ENCODE measurements at regions not wholly inside any gene's neighbourhood (a gene's known extent, or its start where the extent isn't known, plus 50 kb on each side); places are given as distances from the start of the nearest gene placed in this dataset.

DNA sequence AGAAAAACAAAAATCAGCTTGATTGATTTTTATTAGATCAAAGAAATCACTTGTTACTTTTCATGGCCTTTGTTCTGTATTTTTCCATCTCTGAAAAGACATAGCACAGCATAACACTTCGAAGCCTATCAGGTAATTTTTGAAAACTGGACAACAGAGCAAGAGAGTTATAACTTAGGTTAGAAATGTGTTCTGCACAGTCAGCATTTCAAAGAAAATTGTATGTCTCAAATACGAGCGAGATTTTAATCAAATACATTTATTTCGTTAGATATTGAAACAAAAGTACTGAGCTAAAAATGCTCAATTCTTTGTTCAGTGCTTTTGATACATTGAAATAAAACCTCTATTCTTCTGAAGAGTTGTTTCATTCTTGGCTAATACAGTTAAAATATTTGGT is 144.1 kb upstream of the SLC10A2 start:
- no peak for DNase-seq (ENCODE audit: low read depth in 3 of 3)

DNA sequence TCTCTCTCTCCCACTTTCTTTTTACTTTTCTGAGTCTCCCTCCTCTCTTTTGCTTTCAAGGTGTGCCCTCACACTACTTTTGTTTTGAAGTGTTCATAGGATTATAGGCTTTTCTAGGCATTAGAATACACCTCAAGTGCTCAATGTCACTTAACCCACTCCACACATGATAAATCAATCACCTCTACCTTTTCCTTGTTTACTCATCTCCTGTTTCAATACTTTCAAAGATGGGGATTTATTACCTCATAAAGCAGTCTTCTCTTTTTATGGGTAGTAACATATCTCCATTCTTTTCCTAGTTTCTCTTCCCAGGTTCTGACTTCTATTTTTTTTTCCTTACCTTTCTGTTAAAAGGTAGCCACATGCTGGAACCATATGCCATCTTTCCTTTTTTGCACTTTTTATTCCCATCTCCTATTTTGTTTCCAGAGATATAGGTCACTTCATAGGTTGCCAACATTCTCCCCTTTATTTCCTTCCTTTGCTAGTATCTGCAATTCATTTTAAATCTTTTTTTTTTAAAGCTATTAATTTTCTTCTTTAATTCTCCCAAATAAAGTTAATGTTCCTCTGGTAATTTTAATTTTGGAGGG is 137.6 kb upstream of the SLC10A2 start:
- no peak for DNase-seq (ENCODE audit: low read depth in 3 of 3)

DNA sequence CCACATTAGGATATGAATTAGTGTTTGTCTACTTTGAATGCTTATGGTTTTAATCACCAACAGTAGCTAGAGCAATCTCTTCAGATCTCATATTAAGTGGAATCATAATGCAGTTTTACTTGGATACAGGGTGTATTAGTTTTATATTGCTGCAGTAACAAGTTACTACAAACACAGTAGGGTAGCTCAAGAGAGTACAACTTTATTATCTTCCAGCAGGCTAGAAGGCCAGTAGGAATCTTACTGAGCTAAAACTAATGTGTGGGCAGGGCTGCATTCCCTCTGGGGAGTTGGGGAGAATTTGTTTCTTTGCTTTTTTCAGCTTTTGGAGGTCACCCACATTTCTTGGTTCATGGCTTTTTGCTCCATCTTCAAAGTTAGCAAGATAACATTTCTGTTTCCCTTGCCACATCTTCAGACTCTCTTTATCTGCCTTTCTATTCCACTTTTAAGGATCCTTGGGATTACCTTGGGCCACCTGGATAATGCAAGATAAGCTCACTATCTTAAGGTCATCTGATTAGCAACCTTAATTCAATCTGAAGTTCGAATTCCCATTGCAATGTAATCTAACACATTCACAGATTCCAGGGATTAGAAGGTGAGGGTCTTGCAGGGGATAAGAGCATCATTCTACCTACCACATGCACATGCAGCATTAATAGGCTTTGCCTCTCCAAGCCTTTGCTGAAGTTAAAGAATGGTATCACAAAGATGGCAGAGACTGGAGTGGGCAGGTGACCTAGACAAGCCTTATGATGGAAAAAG is 134.1 kb upstream of the SLC10A2 start:
- DNase-seq (ENCODE audit: low read depth in 3 of 3): no peak

DNA sequence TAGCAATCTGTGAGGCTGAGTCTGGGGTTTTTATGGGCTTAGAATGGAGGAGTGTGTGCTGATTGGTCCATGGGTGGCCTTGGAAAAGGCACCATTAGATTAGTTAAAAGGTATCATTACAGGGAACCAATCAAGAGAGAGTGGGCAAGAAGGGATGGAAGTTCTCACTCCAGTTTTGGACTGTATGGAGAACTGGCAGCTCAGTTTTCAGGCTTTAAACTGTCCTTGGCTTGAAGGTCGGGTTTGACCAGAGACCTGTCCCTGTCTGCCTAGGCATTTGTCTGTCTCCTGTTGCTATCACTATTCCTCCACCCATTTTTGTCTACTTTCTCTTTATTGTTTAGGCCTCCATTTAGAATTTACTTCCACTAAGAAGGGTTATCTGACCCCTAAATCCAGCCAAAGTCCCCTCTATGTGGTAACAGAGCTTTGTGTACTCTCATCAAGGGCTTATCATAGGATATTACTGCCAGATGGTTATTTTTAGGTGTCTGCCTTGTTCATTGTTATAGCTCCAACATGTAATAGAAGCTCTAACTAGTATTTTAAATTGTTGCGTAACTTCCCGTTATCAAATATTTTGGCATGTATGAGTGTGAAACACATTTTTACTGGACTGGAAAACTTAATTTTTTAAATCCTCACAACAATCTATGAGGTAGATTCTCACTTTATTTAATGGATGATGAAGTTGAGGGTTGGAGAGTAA is 133.3 kb upstream of the SLC10A2 start:
- no peak for DNase-seq (ENCODE audit: low read depth in 3 of 3)

DNA sequence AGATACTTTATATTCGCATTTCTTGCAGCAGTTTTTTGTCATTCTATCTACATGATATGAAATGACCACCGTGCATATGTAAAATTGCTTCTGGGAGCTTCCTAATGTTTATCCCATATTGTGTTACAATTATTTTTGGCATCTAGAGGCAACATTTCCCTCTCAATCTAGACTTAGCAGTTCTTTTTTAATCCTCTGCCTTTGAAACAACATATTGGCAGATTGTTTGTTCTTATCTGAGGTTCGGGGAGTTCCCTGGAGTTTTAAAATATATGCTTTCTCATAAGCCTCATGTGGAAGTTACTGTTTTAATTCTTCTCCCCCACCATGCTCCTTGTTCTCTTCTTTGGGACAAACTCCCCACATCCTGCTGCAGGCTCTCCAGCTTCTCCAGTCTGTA is 130.1 kb upstream of the SLC10A2 start:
- no peak for DNase-seq (ENCODE audit: low read depth in 3 of 3)

DNA sequence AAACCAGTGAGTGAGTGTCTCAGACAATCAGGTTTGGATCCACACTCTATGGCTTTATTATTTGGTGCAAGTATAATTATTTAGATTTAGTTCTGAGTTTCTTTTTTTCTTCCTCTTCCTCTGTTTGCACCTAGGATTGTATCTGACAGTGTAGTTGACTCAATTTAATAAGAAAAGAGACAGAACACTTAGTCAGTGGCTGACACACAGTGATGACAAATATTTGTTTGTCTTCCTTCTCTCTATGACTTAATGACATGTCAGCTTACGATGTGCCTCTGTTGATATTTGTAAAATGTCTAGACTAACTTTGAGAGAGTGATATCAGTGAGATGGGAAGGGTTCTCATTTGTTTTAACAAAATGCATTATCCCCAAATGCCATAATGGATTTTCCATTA is 129.5 kb upstream of the SLC10A2 start:
- DNase-seq (ENCODE audit: low read depth in 3 of 3): no peak

DNA sequence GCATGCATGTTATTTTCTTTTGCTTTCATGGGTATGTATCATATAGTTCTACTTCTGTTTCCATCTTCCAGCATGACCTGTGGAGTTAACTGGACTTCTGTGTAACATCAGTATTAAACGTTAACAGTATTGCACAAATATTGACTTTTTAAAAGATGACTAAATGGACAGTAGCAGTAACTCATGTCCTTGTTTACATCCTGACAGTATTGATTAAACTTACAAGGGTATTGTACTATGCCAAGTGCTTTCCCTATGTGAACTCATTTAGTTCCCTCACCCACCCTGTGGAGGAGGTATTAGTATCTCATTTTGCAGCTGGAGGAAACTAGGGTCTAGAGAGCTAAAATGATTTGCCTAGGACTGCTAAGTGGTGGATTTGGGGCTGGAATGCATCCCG is 128.7 kb upstream of the SLC10A2 start:
- no peak for DNase-seq (ENCODE audit: low read depth in 3 of 3)

DNA sequence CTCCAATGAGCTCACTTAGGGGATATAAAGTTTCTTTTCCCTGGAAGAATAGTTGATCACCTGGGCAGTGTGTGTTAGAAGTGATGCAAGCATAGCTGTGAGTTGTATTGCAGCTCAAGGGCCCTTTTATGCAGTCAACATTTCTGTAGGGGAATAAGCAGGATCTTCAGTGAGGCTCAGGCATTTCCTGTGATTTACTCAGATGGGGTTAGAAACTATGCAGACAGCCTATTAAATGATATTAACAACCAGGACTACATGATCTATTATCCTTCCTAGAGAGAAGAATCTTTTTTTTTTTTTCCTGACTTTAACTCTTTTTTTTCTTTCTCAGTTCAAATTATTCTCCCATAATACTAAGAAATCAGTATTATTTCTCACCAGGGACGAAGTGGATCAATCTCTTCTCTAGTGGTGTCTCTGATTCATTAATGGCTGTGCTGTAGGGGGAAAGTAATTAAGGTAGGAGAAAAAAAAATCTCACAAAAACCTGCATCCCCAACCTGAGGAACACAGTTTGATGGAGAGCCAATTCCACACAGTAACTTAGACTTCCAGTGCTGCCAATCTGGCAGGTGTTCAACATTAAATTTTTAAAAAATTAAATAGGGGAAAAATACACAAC is 126.4 kb upstream of the SLC10A2 start:
- DNase-seq (ENCODE audit: low read depth in 3 of 3): no peak

DNA sequence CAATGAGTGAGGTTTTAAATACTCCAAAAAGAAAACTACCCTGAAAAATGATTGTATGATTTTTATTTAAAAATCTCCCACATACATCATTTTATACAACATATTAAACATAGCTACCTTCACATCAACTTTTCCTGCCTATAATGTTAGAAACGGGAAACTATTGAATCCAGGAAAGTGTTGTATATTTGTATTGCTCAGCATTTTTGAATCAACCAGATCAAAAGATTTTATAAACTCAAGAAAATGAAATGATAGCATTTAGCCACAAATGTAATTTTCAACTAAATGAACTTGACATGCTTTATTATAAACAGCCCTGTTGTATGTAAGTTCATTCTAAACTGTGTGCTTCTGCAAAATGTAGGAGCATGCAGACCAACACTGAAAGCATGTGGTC is 124.6 kb upstream of the SLC10A2 start:
- no peak for DNase-seq (ENCODE audit: low read depth in 3 of 3)

DNA sequence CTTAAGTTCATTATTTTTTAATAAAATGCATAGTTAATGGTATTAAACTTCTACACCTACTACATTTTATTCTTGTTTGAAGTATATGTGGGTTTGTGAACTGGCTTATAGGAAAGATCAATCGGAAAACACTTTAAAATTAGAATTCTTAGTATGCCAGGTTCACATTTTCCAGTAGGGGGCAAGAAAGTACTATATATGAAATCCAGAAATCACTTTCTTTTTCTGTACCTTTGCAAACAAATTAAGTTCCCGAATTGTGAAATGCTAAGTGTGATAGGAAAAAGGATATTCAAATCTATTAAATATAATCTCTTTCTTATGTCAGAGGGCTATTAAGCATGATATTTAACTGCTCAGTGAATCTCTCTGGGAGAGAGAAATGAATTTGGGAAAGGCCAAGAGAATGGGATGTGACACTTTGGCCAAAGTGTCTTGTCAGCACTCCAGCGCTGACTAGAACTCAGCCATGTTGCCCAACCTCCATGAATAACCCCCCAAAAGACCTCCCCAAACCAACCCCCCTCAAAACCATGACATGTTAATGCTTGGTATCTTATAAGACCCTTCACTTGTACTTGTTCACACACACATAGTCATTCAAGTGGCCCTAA is 122.6 kb upstream of the SLC10A2 start:
- DNase-seq (ENCODE audit: low read depth in 3 of 3): no peak

DNA sequence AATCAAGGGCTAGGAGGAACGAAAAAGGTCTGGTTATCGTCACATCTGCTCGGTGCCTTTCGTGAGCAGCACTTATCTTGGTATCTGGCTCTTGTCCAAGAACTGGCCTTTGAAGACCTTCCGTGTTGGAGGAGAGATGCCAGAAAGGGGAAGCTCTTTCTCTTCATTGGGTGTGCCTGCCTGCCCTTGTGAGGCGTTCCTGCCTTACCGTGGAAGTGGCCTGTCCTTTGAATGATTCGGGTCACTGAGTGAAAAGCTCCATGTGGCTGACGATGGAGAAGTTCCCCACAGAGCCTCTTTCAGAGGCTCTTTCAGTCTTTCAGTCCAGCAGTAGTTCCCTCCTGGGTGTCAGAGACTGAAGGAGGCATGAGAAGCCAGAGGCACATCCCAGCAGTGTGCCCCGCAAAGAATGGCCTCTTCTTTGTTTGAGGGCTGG is 121.5 kb upstream of the SLC10A2 start:
- no peak for DNase-seq (ENCODE audit: low read depth in 3 of 3)

DNA sequence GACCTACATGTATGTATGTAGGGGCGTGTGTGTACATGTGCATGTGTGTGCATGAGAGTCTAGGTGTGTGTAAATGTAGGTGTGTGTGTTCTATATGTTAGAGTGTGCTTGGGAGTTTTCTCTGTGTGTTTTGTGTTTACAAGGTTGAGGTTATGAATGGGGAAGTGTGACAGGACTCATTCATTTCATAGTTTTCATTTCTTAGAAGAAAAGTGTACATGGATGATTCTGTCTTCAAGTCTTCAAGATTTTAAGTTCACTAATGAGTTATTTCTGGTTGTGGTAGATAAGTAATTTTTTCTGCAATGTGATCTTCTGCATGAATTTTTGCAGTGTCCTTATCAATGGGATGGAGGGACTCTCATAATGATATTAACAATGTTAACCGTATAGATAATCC is 118.2 kb upstream of the SLC10A2 start:
- no peak for DNase-seq (ENCODE audit: low read depth in 3 of 3)

DNA sequence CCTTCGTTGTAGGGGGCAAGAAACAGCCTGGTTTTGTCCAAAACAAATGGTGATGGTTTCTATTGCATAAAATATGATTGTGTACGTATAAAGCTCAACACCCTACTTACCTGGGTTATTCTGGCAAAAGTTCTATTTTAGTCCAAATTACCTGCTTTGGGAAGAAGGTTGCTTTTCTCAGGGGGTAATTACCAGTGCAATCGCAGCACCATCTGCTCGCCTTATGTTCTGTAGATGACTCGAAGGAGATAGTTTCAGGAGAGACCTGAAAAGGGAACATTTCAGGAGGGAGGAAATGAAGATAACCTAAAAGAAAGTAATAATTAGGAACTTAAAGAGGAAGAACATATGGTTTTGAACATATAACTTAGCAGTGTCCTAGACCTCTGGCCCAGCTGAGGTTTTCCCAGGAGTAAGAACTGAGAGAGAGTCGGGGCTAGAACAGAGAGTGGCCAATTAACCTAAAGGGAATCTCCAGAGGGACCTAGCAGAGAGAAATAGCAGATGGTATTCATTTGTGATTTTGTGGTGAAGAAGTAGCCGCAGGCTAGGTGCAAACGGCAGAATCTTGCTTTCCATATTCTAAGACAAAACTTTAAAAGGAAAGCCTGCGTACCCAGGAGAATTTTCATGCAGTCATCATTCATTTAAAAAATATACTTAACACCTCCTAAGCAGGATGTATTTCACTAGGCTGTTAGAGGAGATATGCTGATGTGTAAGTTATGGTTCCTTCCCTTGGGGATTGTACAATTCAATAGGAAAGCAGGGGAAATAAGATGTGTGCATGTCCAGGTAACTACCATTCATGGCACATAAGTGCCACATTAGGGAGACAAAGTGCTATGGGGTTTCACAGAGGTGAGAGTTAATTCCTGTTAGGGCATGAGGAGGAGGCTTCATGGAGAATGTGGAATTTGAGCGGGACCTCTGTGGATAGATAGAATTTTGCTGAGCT is 113.0 kb upstream of the SLC10A2 start:
- no peak for DNase-seq (ENCODE audit: low read depth in 3 of 3)

DNA sequence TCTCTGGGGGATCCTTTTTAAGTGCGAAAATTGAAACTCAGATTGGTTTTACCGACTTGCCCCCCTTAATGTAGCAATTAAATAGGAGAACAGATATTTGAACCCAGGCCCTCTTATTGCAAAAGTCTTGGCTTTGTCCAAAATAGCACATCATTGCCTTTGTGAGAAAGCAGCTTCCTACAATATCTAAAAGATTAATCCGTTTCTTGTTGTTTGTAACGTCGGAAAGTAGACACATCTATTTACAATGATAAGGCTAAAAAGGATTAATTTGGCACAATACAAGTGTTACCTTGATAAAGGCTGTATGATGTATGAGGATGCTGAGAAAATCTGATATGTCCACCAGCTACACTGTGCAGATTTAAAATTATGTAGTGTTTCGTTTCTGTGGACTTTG is 108.7 kb upstream of the SLC10A2 start:
- DNase-seq (ENCODE audit: low read depth in 3 of 3): no peak

DNA sequence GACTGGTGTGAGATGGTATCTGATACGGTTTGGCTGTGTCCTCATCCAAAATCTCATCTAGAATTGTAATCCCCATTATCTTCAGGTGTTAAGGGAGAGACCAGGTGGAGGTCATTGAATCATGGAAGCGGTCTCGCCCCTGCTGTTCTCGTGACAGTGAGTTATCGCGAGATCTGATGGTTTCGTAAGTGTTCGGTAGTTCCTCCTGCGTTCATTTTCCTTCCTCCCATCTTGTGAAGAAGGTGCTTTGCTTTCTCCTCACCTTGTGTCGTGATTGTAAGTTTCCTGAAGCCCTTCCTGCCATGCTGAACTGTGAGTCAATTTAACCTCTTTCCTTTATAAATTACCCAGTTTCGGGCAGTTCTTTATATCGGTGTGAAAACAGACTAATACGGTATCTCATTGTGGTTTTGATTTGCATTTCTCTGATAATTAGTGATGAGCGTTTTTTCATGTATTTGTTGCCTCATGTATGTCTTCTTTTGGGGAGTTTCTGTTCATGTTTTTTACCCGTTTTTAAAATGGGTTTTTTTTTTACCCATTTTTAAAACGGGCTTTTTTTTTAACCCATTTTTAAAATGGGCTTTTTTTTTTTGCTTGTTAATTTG is 102.8 kb upstream of the SLC10A2 start:
- DNase-seq (ENCODE audit: low read depth in 3 of 3): no peak

DNA sequence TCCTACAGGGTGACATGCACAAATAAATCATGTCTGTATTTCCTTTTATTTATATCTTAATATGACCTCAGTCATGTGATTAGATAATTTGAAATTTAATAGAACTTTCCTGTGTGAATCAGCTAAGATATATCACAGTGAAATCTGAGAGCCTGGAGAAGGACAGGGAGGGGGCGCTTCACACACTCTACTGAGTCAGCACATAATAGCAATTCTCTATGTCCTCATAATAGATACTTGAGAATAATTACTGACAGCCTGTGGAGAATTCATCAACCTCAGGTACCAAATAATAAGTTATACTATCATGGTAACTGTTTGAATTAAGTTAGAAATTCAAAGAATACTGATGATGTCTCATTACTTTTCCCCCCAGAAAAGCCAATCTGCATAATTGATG is 98.0 kb upstream of the SLC10A2 start:
- no peak for DNase-seq (ENCODE audit: low read depth in 3 of 3)

DNA sequence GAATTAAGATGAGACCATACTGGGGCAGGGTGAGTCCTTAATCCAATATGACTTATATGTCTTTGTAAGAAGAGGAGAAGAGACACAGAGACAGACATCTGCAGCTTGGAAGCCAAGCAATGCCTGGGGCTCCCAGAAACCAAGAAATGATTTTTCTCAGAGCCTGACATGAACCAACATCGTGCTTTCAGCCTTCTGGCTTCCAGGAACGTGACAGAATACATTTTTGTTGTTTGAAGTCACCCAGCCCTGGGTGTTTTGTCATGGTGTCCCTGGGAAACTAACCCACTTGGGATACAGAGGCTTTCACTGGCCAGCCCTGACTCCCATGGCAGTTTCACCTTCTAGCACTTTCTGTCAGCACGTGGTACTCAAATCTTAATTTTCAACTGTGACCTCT is 95.3 kb upstream of the SLC10A2 start:
- no peak for DNase-seq (ENCODE audit: low read depth in 3 of 3)

DNA sequence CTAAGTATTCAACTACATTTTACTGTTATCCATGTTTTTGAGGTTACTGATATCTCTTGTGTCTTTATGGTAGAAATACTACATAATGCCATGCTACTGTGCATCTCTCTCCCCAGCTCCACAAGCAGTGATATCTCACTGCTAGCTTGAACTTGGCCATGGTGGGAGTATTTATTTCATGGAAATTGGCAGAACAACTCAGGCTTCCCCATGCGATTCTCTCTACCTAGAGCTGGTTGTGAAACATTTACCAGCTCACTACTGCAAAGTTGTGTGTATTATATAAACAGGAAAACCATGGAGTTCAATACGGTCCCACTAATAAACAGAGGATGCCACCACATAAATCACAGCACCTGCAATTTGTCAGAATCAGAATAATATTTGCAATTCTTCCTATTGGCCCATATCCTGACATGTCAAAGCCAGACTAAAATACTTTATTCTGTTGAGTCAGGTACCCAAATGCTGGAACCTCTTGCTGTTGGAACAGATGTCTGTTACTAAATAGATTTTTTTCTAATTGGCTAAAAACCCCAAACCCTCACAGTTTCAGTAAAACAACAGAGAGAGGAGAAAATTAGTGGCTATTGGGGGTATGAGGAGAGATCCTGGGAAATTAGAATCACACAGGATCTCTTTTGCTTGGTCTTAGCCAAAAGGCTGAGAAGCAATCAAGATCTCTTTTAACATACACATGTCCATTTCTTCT is 91.4 kb upstream of the SLC10A2 start:
- DNase-seq (ENCODE audit: low read depth in 3 of 3): no peak

DNA sequence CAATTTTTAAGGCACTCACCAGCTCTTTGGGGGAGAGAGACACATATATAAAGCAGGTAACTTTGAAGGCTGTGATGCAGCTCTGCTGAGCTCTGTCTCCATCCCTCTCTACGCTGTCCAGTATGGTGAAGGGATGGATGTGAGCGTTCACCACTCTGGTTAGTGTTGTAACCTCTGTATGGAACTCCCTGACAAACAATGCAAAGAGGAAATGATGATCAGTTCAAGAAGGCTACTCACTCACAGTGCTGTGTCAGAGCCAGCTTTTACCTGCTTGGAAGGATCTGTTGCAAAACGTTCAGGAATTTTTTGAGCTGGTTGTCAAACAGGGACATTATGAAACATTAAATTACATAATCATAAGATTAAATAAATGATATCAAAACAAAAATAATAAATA is 90.8 kb upstream of the SLC10A2 start:
- no peak for DNase-seq (ENCODE audit: low read depth in 3 of 3)

Data from stimulated activated CD4-positive, alpha-beta T cell treated with anti-CD3 and anti-CD28 coated beads, TNF-alpha, amount 100 ng/mL, for 48 hours (primary cell).